ENCODE measurements at regions not wholly inside any gene's neighbourhood (a gene's known extent, or its start where the extent isn't known, plus 50 kb on each side); places are given as distances from the start of the nearest gene placed in this dataset.

GRCh38 chr4:111542056-111542455, 603.2 kb upstream of the FAM241A start:
- Mint-ChIP-seq H3K27me3 (ENCODE audit: low read depth, poor library complexity) (no peaks in the 10 kb centered on the region), H3K27ac (no peak overlapping the region), H3K4me3 (no peak overlapping the region), H3K36me3 (ENCODE audit: low read depth) (no peaks in the 10 kb centered on the region), H3K4me1 (peaks cover 13% of the 10 kb centered on the region), H3K9me3 (no peaks in the 10 kb centered on the region)
- no peak for TF ChIP-seq CTCF (IDR thresholded peaks at IDR 0.05)
- DNase-seq: no peak

GRCh38 chr4:111546881-111547280, 598.4 kb upstream of the FAM241A start:
- TF ChIP-seq CTCF (IDR thresholded peaks at IDR 0.05): no peak
- Mint-ChIP-seq H3K27ac (no peak overlapping the region), H3K4me3 (no peak overlapping the region), H3K27me3 (ENCODE audit: low read depth, poor library complexity) (peaks cover 3% of the 10 kb centered on the region), H3K4me1 (peaks cover 7% of the 10 kb centered on the region), H3K36me3 (ENCODE audit: low read depth) (no peaks in the 10 kb centered on the region), H3K9me3 (no peaks in the 10 kb centered on the region)
- no peak for DNase-seq

- DNase-seq: no peak
- no peaks in the 10 kb centered on the region for H3K4me1 Mint-ChIP-seq
These were observed 589.0 kb upstream of the FAM241A start for GRCh38 chr4:111556141-111556781.

GRCh38 chr4:111556851-111557250, 588.4 kb upstream of the FAM241A start:
- no peak for TF ChIP-seq CTCF (IDR thresholded peaks at IDR 0.05)
- DNase-seq: no peak
- no peak overlapping the region for H3K27ac Mint-ChIP-seq
- H3K9me3 Mint-ChIP-seq: peaks cover 16% of the 10 kb centered on the region
- no peaks in the 10 kb centered on the region for H3K36me3 Mint-ChIP-seq (ENCODE audit: low read depth)
- H3K27me3 Mint-ChIP-seq (ENCODE audit: low read depth, poor library complexity): peaks cover 6% of the 10 kb centered on the region
- H3K4me1 Mint-ChIP-seq: no peaks in the 10 kb centered on the region
- H3K4me3 Mint-ChIP-seq: no peak overlapping the region

More at GRCh38 chr4:111556141-111556781, 589.0 kb upstream of the FAM241A start:
- Mint-ChIP-seq H3K27ac (no peak overlapping the region), H3K36me3 (ENCODE audit: low read depth) (no peaks in the 10 kb centered on the region), H3K9me3 (peaks cover 16% of the 10 kb centered on the region), H3K4me3 (no peak overlapping the region), H3K27me3 (ENCODE audit: low read depth, poor library complexity) (peaks cover 6% of the 10 kb centered on the region)
- TF ChIP-seq CTCF (IDR thresholded peaks at IDR 0.05): no peak

GRCh38 chr4:111562826-111563225, 582.4 kb upstream of the FAM241A start:
- no peak overlapping the region for H3K4me3 Mint-ChIP-seq
- H3K27me3 Mint-ChIP-seq (ENCODE audit: low read depth, poor library complexity): peaks cover 10% of the 10 kb centered on the region
- TF ChIP-seq CTCF (IDR thresholded peaks at IDR 0.05): no peak
- H3K36me3 Mint-ChIP-seq (ENCODE audit: low read depth): no peaks in the 10 kb centered on the region
- peaks cover 43% of the 10 kb centered on the region for H3K9me3 Mint-ChIP-seq
- H3K4me1 Mint-ChIP-seq: no peaks in the 10 kb centered on the region
- H3K27ac Mint-ChIP-seq: no peak overlapping the region
- no peak for DNase-seq

- Mint-ChIP-seq H3K36me3 (ENCODE audit: low read depth) (no peaks in the 10 kb centered on the region), H3K4me3 (no peak overlapping the region), H3K4me1 (no peaks in the 10 kb centered on the region), H3K27ac (no peak overlapping the region), H3K9me3 (peaks cover 12% of the 10 kb centered on the region), H3K27me3 (ENCODE audit: low read depth, poor library complexity) (peaks cover 9% of the 10 kb centered on the region)
- no peak for DNase-seq
- no peak for TF ChIP-seq CTCF (IDR thresholded peaks at IDR 0.05)
These were observed 572.8 kb upstream of the FAM241A start for GRCh38 chr4:111572470-111572869.

Data from nephron progenitor cell (in vitro differentiated cells).